HG03103 (cell line): ENCODE measurements at regions not wholly inside any gene's neighbourhood (a gene's known extent, or its start where the extent isn't known, plus 50 kb on each side); places are given as distances from the start of the nearest gene placed in this dataset.
"Not testable (repeated sequence)": the region's sequence is repeated elsewhere in the genome, so short reads cannot be mapped to it uniquely, and the experiment has no call there.

Source experiments
- ATAC-seq: cut with Tn5 transposase; IDR thresholded peaks from one replicate; pipeline ENCODE4 v1.9.1; 2021; ENCODE audit warnings: low read depth; ENCODE audit not compliant: unreplicated experiment

- ATAC-seq, result no peak
Observed at GRCh38 chr7:93830141-93830925, 60.2 kb downstream of the TFPI2 start.

- ATAC-seq, result no peak
Observed at GRCh38 chr7:93828260-93828659, 62.3 kb downstream of the TFPI2 start.

GRCh38 chr7:93823621-93824020 is 66.9 kb downstream of the TFPI2 start:
- no peak for ATAC-seq

GRCh38 chr7:93821463-93821862 is 69.1 kb downstream of the TFPI2 start:
- ATAC-seq, result no peak

- ATAC-seq, result no peak
Observed at GRCh38 chr7:93819699-93820098, 70.9 kb downstream of the TFPI2 start.

- ATAC-seq, result no peak
Observed at GRCh38 chr7:93817526-93817925, 73.0 kb downstream of the TFPI2 start.

- no peak for ATAC-seq
Observed at GRCh38 chr7:93817004-93817403, 73.5 kb downstream of the TFPI2 start.

GRCh38 chr7:93813514-93813913 is 77.0 kb downstream of the TFPI2 start:
- ATAC-seq, result no peak

- ATAC-seq, result no peak
Observed at GRCh38 chr7:93812061-93812460, 78.5 kb downstream of the TFPI2 start.

GRCh38 chr7:93811198-93811597 is 79.4 kb downstream of the TFPI2 start:
- ATAC-seq, result no peak

GRCh38 chr7:93810561-93810960 is 80.0 kb downstream of the TFPI2 start:
- no peak for ATAC-seq

GRCh38 chr7:93804726-93805125 is 85.8 kb downstream of the TFPI2 start:
- no peak for ATAC-seq

GRCh38 chr7:93799750-93800357 is 90.7 kb downstream of the TFPI2 start:
- no peak for ATAC-seq

- ATAC-seq, result not testable (repeated sequence)
Observed at GRCh38 chr7:93793084-93793697, 97.4 kb downstream of the TFPI2 start.

- ATAC-seq, result no peak
Observed at GRCh38 chr7:93779115-93779514, 111.4 kb downstream of the TFPI2 start.

GRCh38 chr7:93778384-93778783 is 112.2 kb downstream of the TFPI2 start:
- no peak for ATAC-seq

GRCh38 chr7:93773446-93773845 is 117.1 kb downstream of the TFPI2 start:
- no peak for ATAC-seq

- ATAC-seq, result no peak
Observed at GRCh38 chr7:93765475-93765874, 125.1 kb downstream of the TFPI2 start.

- ATAC-seq, result no peak
Observed at GRCh38 chr7:93758631-93759030, 131.9 kb downstream of the TFPI2 start.

- no peak for ATAC-seq
Observed at GRCh38 chr7:93757426-93757825, 133.1 kb downstream of the TFPI2 start.

- ATAC-seq, result no peak
Observed at GRCh38 chr7:93756890-93757289, 133.7 kb downstream of the TFPI2 start.

GRCh38 chr7:93751421-93751820 is 139.1 kb downstream of the TFPI2 start:
- no peak for ATAC-seq
